RWPE1 (cell line): ENCODE measurements at regions not wholly inside any gene's neighbourhood (a gene's known extent, or its start where the extent isn't known, plus 50 kb on each side); places are given as distances from the start of the nearest gene placed in this dataset.
A peak's percentile ranks its signal among the peaks of the same experiment; 100 is the strongest.

Experiments used
- CTCF ChIA-PET: fragments of 350-600 bp; sonication (Branson Sonifier 250); formaldehyde crosslinking; extraction: SDS; loops from one replicate; lab custom pipeline; 2021; lab: Yijun Ruan, JAX
- POLR2A ChIA-PET: fragments of 400-600 bp; formaldehyde crosslinking; extraction: SDS; loops from one replicate; lab custom pipeline; 2020; ENCODE audit warnings: antibody characterized with exemption; ENCODE audit not compliant: low non-redundant PET; lab: Yijun Ruan, JAX
- DNase-seq: peaks from one replicate; pipeline ENCODE4 v3.0.0; 2012; ENCODE audit warnings: low spot score
- H3K27ac ChIP-seq: fragments of 450-650 bp; 2 replicates; pipeline ENCODE4 v1.5.1; 2017
- CTCF ChIP-seq: fragments of 450-650 bp; conservative IDR thresholded peaks from 2 replicates; pipeline ENCODE4 v1.5.1; 2017; ENCODE audit warnings: low read depth, mild to moderate bottlenecking

GRCh38 chr5:174355208-174355612, 309.7 kb downstream of the NSG2 start:
- POLR2A ChIA-PET: interaction anchor here (0.5 kb wide), 1 partner anchor 48 kb away, joined by 3 read pairs; no protein-coding TSS in a partner anchor
- H3K27ac ChIP-seq: no peak overlapping the region
- TF ChIP-seq CTCF: no peak
- CTCF ChIA-PET: interaction anchor here (0.7 to 1.1 kb wide), 4 partner anchors 9 to 581 kb away, joined by 3 to 5 read pairs (median 4); no protein-coding TSS in a partner anchor
- DNase-seq: peak; percentile 87

- ChIA-PET CTCF (interaction anchor here (0.7 kb wide), 1 partner anchor 29 kb away, joined by 5 read pairs; no protein-coding TSS in a partner anchor), POLR2A (no interaction called here)
- no peak for DNase-seq
- peak overlapping the region; percentile 7; the same call in 1 of the 2 replicates for H3K27ac ChIP-seq
- TF ChIP-seq CTCF: no peak
Measured at GRCh38 chr5:174355995-174356394, 310.5 kb downstream of the NSG2 start.

- H3K27ac ChIP-seq: no peak overlapping the region
- no peak for TF ChIP-seq CTCF
- ChIA-PET POLR2A (no interaction called here), CTCF (no interaction called here)
- no peak for DNase-seq
Measured at GRCh38 chr5:174356536-174356935, 311.0 kb downstream of the NSG2 start.

GRCh38 chr5:174358276-174358675, 312.8 kb downstream of the NSG2 start:
- ChIA-PET POLR2A (no interaction called here), CTCF (interaction anchor here (1.0 to 1.5 kb wide), 2 partner anchors 20 to 61 kb away, joined by 3 to 9 read pairs; no protein-coding TSS in a partner anchor)
- H3K27ac ChIP-seq: no peak overlapping the region
- TF ChIP-seq CTCF: no peak
- DNase-seq: no peak

- ChIA-PET POLR2A (no interaction called here), CTCF (interaction anchor here (0.5 to 1.5 kb wide), 4 partner anchors 19 to 425 kb away, joined by 3 to 9 read pairs (median 4); no protein-coding TSS in a partner anchor)
- no peak for TF ChIP-seq CTCF
- no peak for DNase-seq
- no peak overlapping the region for H3K27ac ChIP-seq
Measured at GRCh38 chr5:174359071-174359470, 313.6 kb downstream of the NSG2 start.

GRCh38 chr5:174362514-174362913, 317.0 kb downstream of the NSG2 start:
- DNase-seq: no peak
- no peak overlapping the region for H3K27ac ChIP-seq
- CTCF ChIA-PET: no interaction called here
- TF ChIP-seq CTCF: no peak
- POLR2A ChIA-PET: no interaction called here
